ENCODE measurements at regions not wholly inside any gene's neighbourhood (a gene's known extent, or its start where the extent isn't known, plus 50 kb on each side); places are given as distances from the start of the nearest gene placed in this dataset.

- DNase-seq: no peak
- in situ Hi-C loops (cut with HindIII; ENCODE audit: low pct_ligation_motif_present, low pct_unique_long_range_greater_than_20kb, low sequenced_read_pairs): no loop called here
These were observed 473.3 kb downstream of the MRPL39 start for GRCh38 chr21:25133939-25134338.

GRCh38 chr21:25127811-25128210 is 479.5 kb downstream of the MRPL39 start:
- in situ Hi-C loops (cut with HindIII; ENCODE audit: low pct_ligation_motif_present, low pct_unique_long_range_greater_than_20kb, low sequenced_read_pairs): no loop called here
- DNase-seq: no peak

- DNase-seq: no peak
- in situ Hi-C loops (cut with HindIII; ENCODE audit: low pct_ligation_motif_present, low pct_unique_long_range_greater_than_20kb, low sequenced_read_pairs): no loop called here
These were observed 480.3 kb downstream of the MRPL39 start for GRCh38 chr21:25127007-25127406.

- no peak for DNase-seq
- in situ Hi-C loops (cut with HindIII; ENCODE audit: low pct_ligation_motif_present, low pct_unique_long_range_greater_than_20kb, low sequenced_read_pairs): no loop called here
These were observed 480.7 kb downstream of the MRPL39 start for GRCh38 chr21:25126564-25126963.

GRCh38 chr21:25118648-25119047 is 488.6 kb downstream of the MRPL39 start:
- in situ Hi-C loops (cut with HindIII; ENCODE audit: low pct_ligation_motif_present, low pct_unique_long_range_greater_than_20kb, low sequenced_read_pairs): no loop called here

GRCh38 chr21:25115021-25115420 is 492.3 kb downstream of the MRPL39 start:
- in situ Hi-C loops (cut with HindIII; ENCODE audit: low pct_ligation_motif_present, low pct_unique_long_range_greater_than_20kb, low sequenced_read_pairs): no loop called here
- no peak for DNase-seq

More at GRCh38 chr21:25118648-25119047, 488.6 kb downstream of the MRPL39 start:
- DNase-seq: no peak

- DNase-seq: no peak
- in situ Hi-C loops (cut with HindIII; ENCODE audit: low pct_ligation_motif_present, low pct_unique_long_range_greater_than_20kb, low sequenced_read_pairs): no loop called here
These were observed 499.6 kb downstream of the MRPL39 start for GRCh38 chr21:25107708-25108107.

- no peak for DNase-seq
- in situ Hi-C loops (cut with HindIII; ENCODE audit: low pct_ligation_motif_present, low pct_unique_long_range_greater_than_20kb, low sequenced_read_pairs): no loop called here
These were observed 503.6 kb downstream of the MRPL39 start for GRCh38 chr21:25103500-25104207.

- no peak for DNase-seq
- in situ Hi-C loops (cut with HindIII; ENCODE audit: low pct_ligation_motif_present, low pct_unique_long_range_greater_than_20kb, low sequenced_read_pairs): no loop called here
These were observed 509.6 kb downstream of the MRPL39 start for GRCh38 chr21:25097648-25098047.

GRCh38 chr21:25094695-25095094 is 512.6 kb downstream of the MRPL39 start:
- in situ Hi-C loops (cut with HindIII; ENCODE audit: low pct_ligation_motif_present, low pct_unique_long_range_greater_than_20kb, low sequenced_read_pairs): no loop called here
- no peak for DNase-seq

GRCh38 chr21:25092441-25093011 is 514.8 kb downstream of the MRPL39 start:
- in situ Hi-C loops (cut with HindIII; ENCODE audit: low pct_ligation_motif_present, low pct_unique_long_range_greater_than_20kb, low sequenced_read_pairs): no loop called here

GRCh38 chr21:25081096-25081495 is 526.2 kb downstream of the MRPL39 start:
- no peak for DNase-seq
- in situ Hi-C loops (cut with HindIII; ENCODE audit: low pct_ligation_motif_present, low pct_unique_long_range_greater_than_20kb, low sequenced_read_pairs): no loop called here

More at GRCh38 chr21:25092441-25093011, 514.8 kb downstream of the MRPL39 start:
- DNase-seq: no peak

GRCh38 chr21:25080661-25081060 is 526.6 kb downstream of the MRPL39 start:
- DNase-seq: no peak
- in situ Hi-C loops (cut with HindIII; ENCODE audit: low pct_ligation_motif_present, low pct_unique_long_range_greater_than_20kb, low sequenced_read_pairs): no loop called here

- in situ Hi-C loops (cut with HindIII; ENCODE audit: low pct_ligation_motif_present, low pct_unique_long_range_greater_than_20kb, low sequenced_read_pairs): no loop called here
- DNase-seq: no peak
These were observed 527.1 kb downstream of the MRPL39 start for GRCh38 chr21:25080141-25080540.

GRCh38 chr21:25079053-25079452 is 528.2 kb downstream of the MRPL39 start:
- in situ Hi-C loops (cut with HindIII; ENCODE audit: low pct_ligation_motif_present, low pct_unique_long_range_greater_than_20kb, low sequenced_read_pairs): no loop called here
- DNase-seq: no peak

- DNase-seq: no peak
- in situ Hi-C loops (cut with HindIII; ENCODE audit: low pct_ligation_motif_present, low pct_unique_long_range_greater_than_20kb, low sequenced_read_pairs): no loop called here
These were observed 545.2 kb downstream of the MRPL39 start for GRCh38 chr21:25062061-25062460.

- in situ Hi-C loops (cut with HindIII; ENCODE audit: low pct_ligation_motif_present, low pct_unique_long_range_greater_than_20kb, low sequenced_read_pairs): no loop called here
- no peak for DNase-seq
These were observed 552.6 kb downstream of the MRPL39 start for GRCh38 chr21:25054689-25055088.

- in situ Hi-C loops (cut with HindIII; ENCODE audit: low pct_ligation_motif_present, low pct_unique_long_range_greater_than_20kb, low sequenced_read_pairs): no loop called here
- DNase-seq: peak; percentile 16
These were observed 567.6 kb downstream of the MRPL39 start for GRCh38 chr21:25039461-25040380.

- in situ Hi-C loops (cut with HindIII; ENCODE audit: low pct_ligation_motif_present, low pct_unique_long_range_greater_than_20kb, low sequenced_read_pairs): no loop called here
- DNase-seq: no peak
These were observed 570.5 kb downstream of the MRPL39 start for GRCh38 chr21:25036775-25037174.

All from ACHN (cell line).